Sigmoid colon (tissue), 6 donors: ENCODE measurements at regions not wholly inside any gene's neighbourhood (a gene's known extent, or its start where the extent isn't known, plus 50 kb on each side); places are given as distances from the start of the nearest gene placed in this dataset.

Experiments used
- DNase-seq: peaks from one replicate; pipeline ENCODE4 v3.0.0-alpha.2; 2019
- H3K27ac ChIP-seq, 4 donors: fragments of 200-600 bp; sonication (generic); one replicate each; pipeline ENCODE4 v1.5.1; 2016 to 2019; ENCODE audit warnings: mild to moderate bottlenecking in 1 of 4
- H3K27me3 ChIP-seq, 3 donors: fragments of 200-600 bp; sonication (generic); one replicate each; pipeline ENCODE4 v1.5.1; 2019; ENCODE audit warnings: mild to moderate bottlenecking in 1 of 3
- H3K36me3 ChIP-seq, 4 donors: fragments of 200-600 bp; sonication (generic); one replicate each; pipeline ENCODE4 v1.5.1; 2016 to 2019
- H3K4me1 ChIP-seq, 4 donors: fragments of 200-600 bp; sonication (generic); one replicate each; pipeline ENCODE4 v1.5.1; 2017 to 2019
- H3K4me3 ChIP-seq, 4 donors: fragments of 200-600 bp; sonication (generic); one replicate each; pipeline ENCODE4 v1.5.1; 2017 to 2019; ENCODE audit warnings: mild to moderate bottlenecking in 2 of 4, moderate library complexity in 1 of 4
- H3K9me3 ChIP-seq, 4 donors: fragments of 200-600 bp in 3 of 4; sonication (generic) in 3 of 4; one replicate each; pipeline versions ENCODE4 v1.5.1 to v1.6.1; 2013 to 2019
- EP300 ChIP-seq, 4 donors: sonication (generic); formaldehyde crosslinking; IDR thresholded peaks; one replicate each; pipeline ENCODE4 v1.6.1; 2017; ENCODE audit warnings: antibody characterized with exemption in 4 of 4
- POLR2A ChIP-seq, 2 donors: fragments of 450-650 bp; IDR thresholded peaks; one replicate each; pipeline ENCODE4 v1.6.1; 2016; ENCODE audit warnings: antibody characterized with exemption in 2 of 2, mild to moderate bottlenecking in 2 of 2, moderate library complexity in 2 of 2
- POLR2AphosphoS5 ChIP-seq, 4 donors: sonication (generic); formaldehyde crosslinking; IDR thresholded peaks; one replicate each; pipeline ENCODE4 v1.6.1; 2017; ENCODE audit warnings: antibody characterized with exemption in 4 of 4
- WGBS, 2 donors: extraction: QIAGEN DNeasy Blood & Tissue Kit; methylation state at CpG; one replicate each; pipeline ENCODE4 v1.1.7; 2013; 5-methylcytosine and 5-hydroxymethylcytosine counted together
- intact Hi-C: fragments of 100-400 bp; cut with DNase I; formaldehyde crosslinking; loops from one replicate; pipeline ENCODE4 v1.15.1; 2023
- TF ChIP-seq, protein P1 (sequence below), 4 experiments: fragments of 450-650 bp in 3 of 4; fragments of 200-600 bp in 1 of 4; IDR thresholded peaks; one replicate each; pipeline ENCODE4 v1.5.1; 2016 to 2019; ENCODE audit warnings: antibody characterized with exemption in 4 of 4, mild to moderate bottlenecking in 3 of 4, moderate library complexity in 2 of 4
- donor health status: healthy with polysubstance abuse.
- donor health status: healthy.

DNA sequence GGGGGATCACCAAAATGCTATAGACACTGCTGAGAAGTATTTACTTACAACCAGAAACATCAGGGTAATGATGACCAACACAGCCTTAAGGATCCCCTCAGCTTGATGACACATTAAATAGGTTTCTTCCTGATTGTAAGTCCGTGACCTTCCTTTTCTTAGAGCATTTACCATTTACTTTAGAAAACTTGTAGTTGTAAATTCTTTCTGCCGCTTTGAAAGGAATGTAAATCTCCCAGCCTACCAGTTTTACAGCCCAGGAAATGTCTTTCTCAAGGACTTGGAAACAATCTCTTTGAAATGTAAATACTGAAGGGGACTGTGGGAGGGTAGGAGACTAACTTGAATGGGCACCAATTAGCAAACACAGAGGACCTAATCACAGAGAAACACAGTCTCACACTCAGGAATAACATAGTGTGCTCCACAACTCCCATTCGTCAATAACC lies 278.6 kb downstream of the DSC3 start:
- 4 to 17% methylated on average over 3 of the region's 3 CpGs for WGBS, 2 donors
- no peaks in the 10 kb centered on the region for H3K36me3 ChIP-seq
- DNase-seq, result no peak
- H3K4me3 ChIP-seq, result no peak overlapping the region
- intact Hi-C loops, result no loop called here
- H3K27ac ChIP-seq, result no peak overlapping the region
- H3K9me3 ChIP-seq, result no peaks in the 10 kb centered on the region
- peaks cover 0 to 10% (median under 1%) of the 10 kb centered on the region in 4 donors for H3K4me1 ChIP-seq
- H3K27me3 ChIP-seq, result no peaks in the 10 kb centered on the region
- TF ChIP-seq POLR2AphosphoS5 (IDR thresholded peaks at IDR 0.05) (no peak), EP300 (IDR thresholded peaks at IDR 0.05) (no peak), POLR2A (IDR thresholded peaks at IDR 0.05) (no peak)
- TF ChIP-seq, protein P1, sequence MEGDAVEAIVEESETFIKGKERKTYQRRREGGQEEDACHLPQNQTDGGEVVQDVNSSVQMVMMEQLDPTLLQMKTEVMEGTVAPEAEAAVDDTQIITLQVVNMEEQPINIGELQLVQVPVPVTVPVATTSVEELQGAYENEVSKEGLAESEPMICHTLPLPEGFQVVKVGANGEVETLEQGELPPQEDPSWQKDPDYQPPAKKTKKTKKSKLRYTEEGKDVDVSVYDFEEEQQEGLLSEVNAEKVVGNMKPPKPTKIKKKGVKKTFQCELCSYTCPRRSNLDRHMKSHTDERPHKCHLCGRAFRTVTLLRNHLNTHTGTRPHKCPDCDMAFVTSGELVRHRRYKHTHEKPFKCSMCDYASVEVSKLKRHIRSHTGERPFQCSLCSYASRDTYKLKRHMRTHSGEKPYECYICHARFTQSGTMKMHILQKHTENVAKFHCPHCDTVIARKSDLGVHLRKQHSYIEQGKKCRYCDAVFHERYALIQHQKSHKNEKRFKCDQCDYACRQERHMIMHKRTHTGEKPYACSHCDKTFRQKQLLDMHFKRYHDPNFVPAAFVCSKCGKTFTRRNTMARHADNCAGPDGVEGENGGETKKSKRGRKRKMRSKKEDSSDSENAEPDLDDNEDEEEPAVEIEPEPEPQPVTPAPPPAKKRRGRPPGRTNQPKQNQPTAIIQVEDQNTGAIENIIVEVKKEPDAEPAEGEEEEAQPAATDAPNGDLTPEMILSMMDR (IDR thresholded peaks at IDR 0.05), result no peak

DNA sequence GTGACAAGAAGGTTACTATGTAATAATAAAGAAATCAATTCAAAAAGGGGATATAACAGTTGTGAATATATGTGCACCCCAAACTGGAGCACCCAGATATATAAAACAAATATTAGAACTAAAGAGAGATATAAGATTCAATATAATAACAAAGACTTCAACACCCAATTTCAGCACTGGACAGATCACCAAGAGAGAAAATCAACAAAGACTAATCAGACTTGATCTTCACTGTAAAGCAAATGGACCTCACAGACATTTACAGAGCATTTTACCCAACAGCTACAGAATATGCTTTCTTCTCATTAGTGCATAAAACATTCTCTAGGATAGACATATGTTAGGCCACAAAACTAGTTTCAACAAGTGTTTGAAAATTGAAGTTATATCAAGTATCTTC lies 287.7 kb downstream of the DSC3 start:
- Histone ChIP-seq H3K36me3 (no peaks in the 10 kb centered on the region), H3K9me3 (no peaks in the 10 kb centered on the region), H3K4me1 (no peaks in the 10 kb centered on the region), H3K27me3 (no peaks in the 10 kb centered on the region), H3K27ac (no peak overlapping the region), H3K4me3 (no peak overlapping the region)
- DNase-seq, result no peak
- intact Hi-C loops, result no loop called here
- TF ChIP-seq EP300 (IDR thresholded peaks at IDR 0.05) (no peak), POLR2AphosphoS5 (IDR thresholded peaks at IDR 0.05) (no peak), POLR2A (IDR thresholded peaks at IDR 0.05) (no peak)
- TF ChIP-seq, protein P1 (IDR thresholded peaks at IDR 0.05), result no peak

DNA sequence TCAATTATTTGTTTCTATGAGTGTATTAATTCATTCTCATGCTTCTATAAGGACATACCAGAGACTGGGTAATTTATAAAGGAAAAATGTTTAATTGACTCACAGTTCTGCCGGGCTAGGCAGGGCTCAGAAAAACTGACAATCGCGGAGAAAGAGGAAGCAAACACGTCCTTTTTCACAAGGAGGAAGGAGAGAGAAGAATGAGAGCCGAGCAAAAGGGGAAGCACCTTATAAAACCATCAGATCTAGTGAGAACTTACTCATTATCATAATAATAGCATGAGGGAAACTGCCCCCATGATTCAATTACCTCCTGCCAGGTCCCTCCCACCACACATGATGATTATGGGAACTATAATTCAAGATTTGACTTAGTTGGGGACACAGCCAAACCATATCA lies 294.0 kb downstream of the DSC3 start:
- no peak overlapping the region for H3K27ac ChIP-seq
- no peaks in the 10 kb centered on the region for H3K27me3 ChIP-seq
- H3K4me1 ChIP-seq, result no peaks in the 10 kb centered on the region
- no peaks in the 10 kb centered on the region for H3K36me3 ChIP-seq
- H3K9me3 ChIP-seq, result no peaks in the 10 kb centered on the region
- H3K4me3 ChIP-seq, result no peak overlapping the region
- TF ChIP-seq EP300 (IDR thresholded peaks at IDR 0.05), result no peak
- TF ChIP-seq POLR2A (IDR thresholded peaks at IDR 0.05), result no peak
- no peak for TF ChIP-seq POLR2AphosphoS5 (IDR thresholded peaks at IDR 0.05)
- TF ChIP-seq, protein P1 (IDR thresholded peaks at IDR 0.05), result no peak
- WGBS, 2 donors, result 32 to 47% methylated on average over 5 of the region's 5 CpGs
- no peak for DNase-seq
- intact Hi-C loops, result no loop called here

DNA sequence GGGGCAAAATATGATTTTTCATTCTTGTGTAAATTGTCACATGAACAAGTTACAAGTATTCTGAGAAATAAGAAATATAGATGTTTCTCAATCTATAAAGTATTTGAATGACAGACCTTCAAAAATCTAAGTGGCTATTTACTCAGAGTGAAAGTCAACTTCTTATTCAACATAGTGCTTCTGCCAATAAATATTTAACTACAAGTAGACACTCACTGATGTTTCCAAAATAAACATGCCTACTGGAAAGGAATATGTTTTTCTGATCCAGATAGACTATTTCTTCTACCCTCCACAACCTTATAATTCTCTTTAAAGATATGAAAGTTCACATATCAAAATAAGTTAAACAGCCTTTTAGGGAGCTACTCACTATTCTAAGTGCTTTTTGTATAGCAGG lies 296.3 kb downstream of the DSC3 start:
- no peaks in the 10 kb centered on the region for H3K36me3 ChIP-seq
- no peak overlapping the region for H3K27ac ChIP-seq
- TF ChIP-seq EP300 (IDR thresholded peaks at IDR 0.05) (no peak), POLR2AphosphoS5 (IDR thresholded peaks at IDR 0.05) (no peak)
- no peaks in the 10 kb centered on the region for H3K27me3 ChIP-seq
- no peaks in the 10 kb centered on the region for H3K4me1 ChIP-seq
- no peaks in the 10 kb centered on the region for H3K9me3 ChIP-seq
- no peak for DNase-seq
- no peak overlapping the region for H3K4me3 ChIP-seq
- intact Hi-C loops, result no loop called here

DNA sequence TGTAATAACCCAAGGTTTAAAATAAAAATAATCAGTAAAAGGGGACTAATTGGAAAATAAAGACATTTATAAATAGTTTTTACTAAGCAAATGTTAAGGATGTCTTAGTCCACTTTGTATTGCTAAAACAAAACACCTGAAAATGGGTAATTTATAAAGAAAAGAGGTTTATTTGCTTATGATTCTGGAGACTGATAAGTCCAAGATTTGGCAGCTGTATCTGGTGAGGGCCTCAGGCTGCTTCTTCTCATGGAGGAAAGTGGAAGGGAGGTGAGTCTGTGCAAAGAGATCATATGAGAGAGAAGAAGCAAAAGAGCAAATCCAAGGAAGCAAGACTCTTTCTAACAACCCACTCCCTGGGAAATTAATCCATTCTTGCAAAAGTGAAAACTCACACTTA lies 299.5 kb downstream of the DSC3 start:
- no peak overlapping the region for H3K27ac ChIP-seq
- TF ChIP-seq POLR2AphosphoS5 (IDR thresholded peaks at IDR 0.05) (no peak), EP300 (IDR thresholded peaks at IDR 0.05) (no peak), POLR2A (IDR thresholded peaks at IDR 0.05) (no peak)
- TF ChIP-seq, protein P1 (IDR thresholded peaks at IDR 0.05), result no peak
- intact Hi-C loops, result no loop called here
- DNase-seq, result no peak
- H3K4me1 ChIP-seq, result no peaks in the 10 kb centered on the region
- H3K4me3 ChIP-seq, result no peak overlapping the region
- no peaks in the 10 kb centered on the region for H3K27me3 ChIP-seq
- no peaks in the 10 kb centered on the region for H3K9me3 ChIP-seq
- H3K36me3 ChIP-seq, result no peaks in the 10 kb centered on the region
